ENCODE measurements at regions not wholly inside any gene's neighbourhood (a gene's known extent, or its start where the extent isn't known, plus 50 kb on each side); places are given as distances from the start of the nearest gene placed in this dataset.

- Mint-ChIP-seq H3K27ac (no peak overlapping the region), H3K9me3 (no peaks in the 10 kb centered on the region), H3K4me1 (ENCODE audit: unreplicated experiment) (no peaks in the 10 kb centered on the region), H3K36me3 (no peaks in the 10 kb centered on the region), H3K4me3 (no peak overlapping the region), H3K27me3 (peaks cover 4% of the 10 kb centered on the region)
- no peak for TF ChIP-seq CTCF (conservative IDR thresholded peaks at IDR 0.05)
- DNase-seq (ENCODE audit: extremely low spot score, unreplicated experiment): no peak
Measured at GRCh38 chr13:109376936-109377335, 409.4 kb downstream of the IRS2 start.

- H3K4me1 Mint-ChIP-seq (ENCODE audit: unreplicated experiment): no peaks in the 10 kb centered on the region
- DNase-seq (ENCODE audit: extremely low spot score, unreplicated experiment): no peak
- H3K36me3 Mint-ChIP-seq: no peaks in the 10 kb centered on the region
- no peak overlapping the region for H3K4me3 Mint-ChIP-seq
- TF ChIP-seq CTCF (conservative IDR thresholded peaks at IDR 0.05): no peak
- H3K27me3 Mint-ChIP-seq: peaks cover 4% of the 10 kb centered on the region
- no peak overlapping the region for H3K27ac Mint-ChIP-seq
- H3K9me3 Mint-ChIP-seq: no peaks in the 10 kb centered on the region
Measured at GRCh38 chr13:109374609-109375200, 411.7 kb downstream of the IRS2 start.

GRCh38 chr13:109372666-109373065, 413.7 kb downstream of the IRS2 start:
- no peak overlapping the region for H3K4me3 Mint-ChIP-seq
- no peaks in the 10 kb centered on the region for H3K4me1 Mint-ChIP-seq (ENCODE audit: unreplicated experiment)
- no peak overlapping the region for H3K27ac Mint-ChIP-seq
- H3K36me3 Mint-ChIP-seq: no peaks in the 10 kb centered on the region
- no peak for DNase-seq (ENCODE audit: extremely low spot score, unreplicated experiment)
- no peaks in the 10 kb centered on the region for H3K9me3 Mint-ChIP-seq
- no peak for TF ChIP-seq CTCF (conservative IDR thresholded peaks at IDR 0.05)
- no peaks in the 10 kb centered on the region for H3K27me3 Mint-ChIP-seq

GRCh38 chr13:109371066-109371465, 415.3 kb downstream of the IRS2 start:
- no peak for DNase-seq (ENCODE audit: extremely low spot score, unreplicated experiment)
- TF ChIP-seq CTCF (conservative IDR thresholded peaks at IDR 0.05): no peak
- Mint-ChIP-seq H3K27ac (no peak overlapping the region), H3K4me3 (no peak overlapping the region), H3K27me3 (peaks cover 3% of the 10 kb centered on the region), H3K9me3 (no peaks in the 10 kb centered on the region), H3K4me1 (ENCODE audit: unreplicated experiment) (no peaks in the 10 kb centered on the region), H3K36me3 (no peaks in the 10 kb centered on the region)

- Mint-ChIP-seq H3K4me3 (no peak overlapping the region), H3K27me3 (peaks cover 3% of the 10 kb centered on the region), H3K4me1 (ENCODE audit: unreplicated experiment) (no peaks in the 10 kb centered on the region), H3K9me3 (no peaks in the 10 kb centered on the region), H3K36me3 (no peaks in the 10 kb centered on the region), H3K27ac (no peak overlapping the region)
- TF ChIP-seq CTCF (conservative IDR thresholded peaks at IDR 0.05): no peak
- DNase-seq (ENCODE audit: extremely low spot score, unreplicated experiment): no peak
Measured at GRCh38 chr13:109370496-109370895, 415.9 kb downstream of the IRS2 start.

Measured in type B pancreatic cell (in vitro differentiated cells).